ENCODE measurements at regions not wholly inside any gene's neighbourhood (a gene's known extent, or its start where the extent isn't known, plus 50 kb on each side); places are given as distances from the start of the nearest gene placed in this dataset.

GRCh38 chr1:172916116-172916515 lies 134.6 kb downstream of the TNFSF18 start:
- H3K9ac ChIP-seq (ENCODE audit: low read length in 3 of 3), result no peak overlapping the region
- intact Hi-C loops (cut with DNase I), result no loop called here
- H3K4me1 ChIP-seq (ENCODE audit: control insufficient read depth in 2 of 3, insufficient read depth in 2 of 3, low read depth in 1 of 3, low read length in 3 of 3), result no peaks in the 10 kb centered on the region
- FAIRE-seq (no peak), DNase-seq (no peak)
- H3K36me3 ChIP-seq (ENCODE audit: control insufficient read depth in 2 of 3, insufficient read depth in 3 of 3, low read length in 3 of 3), result no peaks in the 10 kb centered on the region
- peaks cover 0 to 12% (median 5%) of the 10 kb centered on the region in 3 donors for H3K9me3 ChIP-seq (ENCODE audit: control insufficient read depth in 2 of 3, insufficient read depth in 1 of 3, low read length in 3 of 3)
- H3K4me3 ChIP-seq (ENCODE audit: low read length in 3 of 3), result no peak overlapping the region
- H3K27me3 ChIP-seq (ENCODE audit: control insufficient read depth, insufficient read depth, low read length), result no peaks in the 10 kb centered on the region
- no peak overlapping the region for H3K27ac ChIP-seq (ENCODE audit: low read depth in 2 of 2, low read length in 2 of 2)
- no peak for TF ChIP-seq CTCF (IDR thresholded peaks at IDR 0.05; ENCODE audit: borderline replicate concordance, extremely low read depth, insufficient read depth)

GRCh38 chr1:172917972-172918371 lies 132.8 kb downstream of the TNFSF18 start:
- Histone ChIP-seq H3K27ac (ENCODE audit: low read depth in 2 of 2, low read length in 2 of 2) (no peak overlapping the region), H3K4me3 (ENCODE audit: low read length in 3 of 3) (no peak overlapping the region), H3K9ac (ENCODE audit: low read length in 3 of 3) (no peak overlapping the region), H3K9me3 (ENCODE audit: control insufficient read depth in 2 of 3, insufficient read depth in 1 of 3, low read length in 3 of 3) (peaks cover 0 to 6% (median 3%) of the 10 kb centered on the region in 3 donors), H3K36me3 (ENCODE audit: control insufficient read depth in 2 of 3, insufficient read depth in 3 of 3, low read length in 3 of 3) (no peaks in the 10 kb centered on the region), H3K27me3 (ENCODE audit: control insufficient read depth, insufficient read depth, low read length) (no peaks in the 10 kb centered on the region), H3K4me1 (ENCODE audit: control insufficient read depth in 2 of 3, insufficient read depth in 2 of 3, low read depth in 1 of 3, low read length in 3 of 3) (no peaks in the 10 kb centered on the region)
- FAIRE-seq (no peak), DNase-seq (no peak)
- intact Hi-C loops (cut with DNase I), result no loop called here
- no peak for TF ChIP-seq CTCF (IDR thresholded peaks at IDR 0.05; ENCODE audit: borderline replicate concordance, extremely low read depth, insufficient read depth)

GRCh38 chr1:172918478-172918877 lies 132.3 kb downstream of the TNFSF18 start:
- FAIRE-seq (no peak), DNase-seq (no peak)
- Histone ChIP-seq H3K9me3 (ENCODE audit: control insufficient read depth in 2 of 3, insufficient read depth in 1 of 3, low read length in 3 of 3) (peaks cover 0 to under 1% (median 0%) of the 10 kb centered on the region in 3 donors), H3K9ac (ENCODE audit: low read length in 3 of 3) (no peak overlapping the region), H3K27me3 (ENCODE audit: control insufficient read depth, insufficient read depth, low read length) (no peaks in the 10 kb centered on the region), H3K27ac (ENCODE audit: low read depth in 2 of 2, low read length in 2 of 2) (no peak overlapping the region), H3K36me3 (ENCODE audit: control insufficient read depth in 2 of 3, insufficient read depth in 3 of 3, low read length in 3 of 3) (no peaks in the 10 kb centered on the region), H3K4me1 (ENCODE audit: control insufficient read depth in 2 of 3, insufficient read depth in 2 of 3, low read depth in 1 of 3, low read length in 3 of 3) (no peaks in the 10 kb centered on the region), H3K4me3 (ENCODE audit: low read length in 3 of 3) (no peak overlapping the region)
- intact Hi-C loops (cut with DNase I), result no loop called here
- TF ChIP-seq CTCF (IDR thresholded peaks at IDR 0.05; ENCODE audit: borderline replicate concordance, extremely low read depth, insufficient read depth), result no peak

- intact Hi-C loops (cut with DNase I), result no loop called here
- Histone ChIP-seq H3K27me3 (ENCODE audit: control insufficient read depth, insufficient read depth, low read length) (no peaks in the 10 kb centered on the region), H3K4me3 (ENCODE audit: low read length in 3 of 3) (no peak overlapping the region), H3K36me3 (ENCODE audit: control insufficient read depth in 2 of 3, insufficient read depth in 3 of 3, low read length in 3 of 3) (no peaks in the 10 kb centered on the region), H3K4me1 (ENCODE audit: control insufficient read depth in 2 of 3, insufficient read depth in 2 of 3, low read depth in 1 of 3, low read length in 3 of 3) (no peaks in the 10 kb centered on the region), H3K9ac (ENCODE audit: low read length in 3 of 3) (no peak overlapping the region), H3K9me3 (ENCODE audit: control insufficient read depth in 2 of 3, insufficient read depth in 1 of 3, low read length in 3 of 3) (no peaks in the 10 kb centered on the region), H3K27ac (ENCODE audit: low read depth in 2 of 2, low read length in 2 of 2) (no peak overlapping the region)
- FAIRE-seq (no peak), DNase-seq (no peak)
- no peak for TF ChIP-seq CTCF (IDR thresholded peaks at IDR 0.05; ENCODE audit: borderline replicate concordance, extremely low read depth, insufficient read depth)
Observed at GRCh38 chr1:172926070-172926469, 124.7 kb downstream of the TNFSF18 start.
